ENCODE measurements at regions not wholly inside any gene's neighbourhood (a gene's known extent, or its start where the extent isn't known, plus 50 kb on each side); places are given as distances from the start of the nearest gene placed in this dataset.

DNA sequence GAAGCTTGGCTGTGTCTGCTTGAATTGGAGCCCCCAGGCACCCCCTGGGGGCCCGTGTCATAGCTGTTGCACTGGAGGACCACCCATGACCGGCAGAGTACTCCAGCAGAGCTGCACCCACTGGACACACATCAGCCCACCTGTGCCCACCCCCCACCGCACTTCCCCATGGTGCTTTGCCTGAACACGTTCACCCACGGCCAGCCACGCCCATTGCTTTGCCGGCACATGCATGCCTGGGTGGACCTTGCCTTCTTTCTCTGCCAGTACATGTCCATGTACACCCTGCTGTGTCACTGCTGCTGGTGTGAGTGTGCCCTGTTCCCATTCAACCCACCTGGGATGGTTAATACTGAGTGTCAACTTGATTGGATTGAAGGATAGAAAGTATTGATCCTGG, 88.7 kb downstream of the SAMD9 start:
- TF ChIP-seq, protein P1, sequence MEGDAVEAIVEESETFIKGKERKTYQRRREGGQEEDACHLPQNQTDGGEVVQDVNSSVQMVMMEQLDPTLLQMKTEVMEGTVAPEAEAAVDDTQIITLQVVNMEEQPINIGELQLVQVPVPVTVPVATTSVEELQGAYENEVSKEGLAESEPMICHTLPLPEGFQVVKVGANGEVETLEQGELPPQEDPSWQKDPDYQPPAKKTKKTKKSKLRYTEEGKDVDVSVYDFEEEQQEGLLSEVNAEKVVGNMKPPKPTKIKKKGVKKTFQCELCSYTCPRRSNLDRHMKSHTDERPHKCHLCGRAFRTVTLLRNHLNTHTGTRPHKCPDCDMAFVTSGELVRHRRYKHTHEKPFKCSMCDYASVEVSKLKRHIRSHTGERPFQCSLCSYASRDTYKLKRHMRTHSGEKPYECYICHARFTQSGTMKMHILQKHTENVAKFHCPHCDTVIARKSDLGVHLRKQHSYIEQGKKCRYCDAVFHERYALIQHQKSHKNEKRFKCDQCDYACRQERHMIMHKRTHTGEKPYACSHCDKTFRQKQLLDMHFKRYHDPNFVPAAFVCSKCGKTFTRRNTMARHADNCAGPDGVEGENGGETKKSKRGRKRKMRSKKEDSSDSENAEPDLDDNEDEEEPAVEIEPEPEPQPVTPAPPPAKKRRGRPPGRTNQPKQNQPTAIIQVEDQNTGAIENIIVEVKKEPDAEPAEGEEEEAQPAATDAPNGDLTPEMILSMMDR (IDR thresholded peaks at IDR 0.05; ENCODE audit: low read depth, low read length, missing input control): no peak
- TF ChIP-seq, protein P2, sequence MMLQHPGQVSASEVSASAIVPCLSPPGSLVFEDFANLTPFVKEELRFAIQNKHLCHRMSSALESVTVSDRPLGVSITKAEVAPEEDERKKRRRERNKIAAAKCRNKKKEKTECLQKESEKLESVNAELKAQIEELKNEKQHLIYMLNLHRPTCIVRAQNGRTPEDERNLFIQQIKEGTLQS (IDR thresholded peaks at IDR 0.05): no peak
- TF ChIP-seq RAD21 (IDR thresholded peaks at IDR 0.05) (no peak), SP1 (IDR thresholded peaks at IDR 0.05) (no peak)

Measured in liver (tissue), 3 donors.